ENCODE measurements at regions not wholly inside any gene's neighbourhood (a gene's known extent, or its start where the extent isn't known, plus 50 kb on each side); places are given as distances from the start of the nearest gene placed in this dataset.

DNA sequence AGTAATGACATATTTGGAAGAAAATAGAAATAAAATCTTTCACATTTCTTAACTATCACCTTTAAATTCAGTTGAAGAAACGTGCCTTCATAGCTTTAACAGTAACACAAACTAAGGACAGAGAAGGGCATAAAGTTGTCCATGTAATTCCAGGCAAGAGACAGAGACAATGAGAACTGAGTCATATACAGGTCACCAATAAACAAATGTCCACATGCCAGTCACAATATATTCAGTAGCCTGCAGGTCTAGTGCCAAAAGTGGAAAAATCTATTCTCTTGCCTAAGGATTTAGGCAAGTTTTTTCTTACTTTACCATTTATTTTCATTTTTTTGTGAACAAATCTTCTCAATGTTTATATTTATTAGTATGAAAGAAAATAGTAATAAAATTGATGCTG lies 1711.5 kb upstream of the NUDT12 start:
- TF ChIP-seq, protein P1, sequence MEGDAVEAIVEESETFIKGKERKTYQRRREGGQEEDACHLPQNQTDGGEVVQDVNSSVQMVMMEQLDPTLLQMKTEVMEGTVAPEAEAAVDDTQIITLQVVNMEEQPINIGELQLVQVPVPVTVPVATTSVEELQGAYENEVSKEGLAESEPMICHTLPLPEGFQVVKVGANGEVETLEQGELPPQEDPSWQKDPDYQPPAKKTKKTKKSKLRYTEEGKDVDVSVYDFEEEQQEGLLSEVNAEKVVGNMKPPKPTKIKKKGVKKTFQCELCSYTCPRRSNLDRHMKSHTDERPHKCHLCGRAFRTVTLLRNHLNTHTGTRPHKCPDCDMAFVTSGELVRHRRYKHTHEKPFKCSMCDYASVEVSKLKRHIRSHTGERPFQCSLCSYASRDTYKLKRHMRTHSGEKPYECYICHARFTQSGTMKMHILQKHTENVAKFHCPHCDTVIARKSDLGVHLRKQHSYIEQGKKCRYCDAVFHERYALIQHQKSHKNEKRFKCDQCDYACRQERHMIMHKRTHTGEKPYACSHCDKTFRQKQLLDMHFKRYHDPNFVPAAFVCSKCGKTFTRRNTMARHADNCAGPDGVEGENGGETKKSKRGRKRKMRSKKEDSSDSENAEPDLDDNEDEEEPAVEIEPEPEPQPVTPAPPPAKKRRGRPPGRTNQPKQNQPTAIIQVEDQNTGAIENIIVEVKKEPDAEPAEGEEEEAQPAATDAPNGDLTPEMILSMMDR (IDR thresholded peaks at IDR 0.05; ENCODE audit: poor library complexity): no peak
- no peak for TF ChIP-seq EZH2 (IDR thresholded peaks at IDR 0.05; ENCODE audit: borderline replicate concordance)
- TF ChIP-seq EZH2phosphoT487 (IDR thresholded peaks at IDR 0.05; ENCODE audit: low read depth, severe bottlenecking, unreplicated experiment): no peak
